AG10803 (cell line): ENCODE measurements at regions not wholly inside any gene's neighbourhood (a gene's known extent, or its start where the extent isn't known, plus 50 kb on each side); places are given as distances from the start of the nearest gene placed in this dataset.
"Not testable (repeated sequence)": the region's sequence is repeated elsewhere in the genome, so short reads cannot be mapped to it uniquely, and the experiment has no call there.

ENCODE experiments used
- DNase-seq: peaks from one replicate; pipeline ENCODE4 v3.0.0; 2010; ENCODE audit warnings: low read depth
- H3K4me3 ChIP-seq: 2 replicates; pipeline ENCODE4 v1.5.1; 2011; ENCODE audit warnings: mild to moderate bottlenecking, low read length, control low read depth
- TF ChIP-seq, protein P1 (sequence below): conservative IDR thresholded peaks from 2 replicates; pipeline ENCODE4 v1.5.1; 2011; ENCODE audit warnings: mild to moderate bottlenecking, low read length, control low read depth, inconsistent platforms

DNA sequence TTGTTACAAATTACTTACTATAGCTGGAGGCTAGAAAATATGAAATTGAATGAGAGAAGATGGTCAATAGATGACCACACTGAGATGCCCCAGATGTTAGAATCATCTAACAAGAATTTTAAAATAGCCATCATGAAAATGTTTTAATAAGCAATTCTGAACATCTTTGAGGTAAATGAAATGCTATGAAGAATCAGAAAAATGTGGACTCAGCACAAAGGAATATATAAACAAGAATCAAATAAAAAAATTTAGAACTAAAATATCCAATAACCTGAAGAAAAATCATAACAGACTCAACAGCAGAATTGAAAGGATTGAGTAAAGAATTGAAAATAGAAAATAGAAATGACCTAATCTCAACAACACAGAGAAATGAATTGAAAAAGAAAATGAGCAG is 248.5 kb downstream of the PRDM9 start:
- TF ChIP-seq, protein P1, sequence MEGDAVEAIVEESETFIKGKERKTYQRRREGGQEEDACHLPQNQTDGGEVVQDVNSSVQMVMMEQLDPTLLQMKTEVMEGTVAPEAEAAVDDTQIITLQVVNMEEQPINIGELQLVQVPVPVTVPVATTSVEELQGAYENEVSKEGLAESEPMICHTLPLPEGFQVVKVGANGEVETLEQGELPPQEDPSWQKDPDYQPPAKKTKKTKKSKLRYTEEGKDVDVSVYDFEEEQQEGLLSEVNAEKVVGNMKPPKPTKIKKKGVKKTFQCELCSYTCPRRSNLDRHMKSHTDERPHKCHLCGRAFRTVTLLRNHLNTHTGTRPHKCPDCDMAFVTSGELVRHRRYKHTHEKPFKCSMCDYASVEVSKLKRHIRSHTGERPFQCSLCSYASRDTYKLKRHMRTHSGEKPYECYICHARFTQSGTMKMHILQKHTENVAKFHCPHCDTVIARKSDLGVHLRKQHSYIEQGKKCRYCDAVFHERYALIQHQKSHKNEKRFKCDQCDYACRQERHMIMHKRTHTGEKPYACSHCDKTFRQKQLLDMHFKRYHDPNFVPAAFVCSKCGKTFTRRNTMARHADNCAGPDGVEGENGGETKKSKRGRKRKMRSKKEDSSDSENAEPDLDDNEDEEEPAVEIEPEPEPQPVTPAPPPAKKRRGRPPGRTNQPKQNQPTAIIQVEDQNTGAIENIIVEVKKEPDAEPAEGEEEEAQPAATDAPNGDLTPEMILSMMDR: no peak
- no peak for DNase-seq
- H3K4me3 ChIP-seq: no peak overlapping the region

DNA sequence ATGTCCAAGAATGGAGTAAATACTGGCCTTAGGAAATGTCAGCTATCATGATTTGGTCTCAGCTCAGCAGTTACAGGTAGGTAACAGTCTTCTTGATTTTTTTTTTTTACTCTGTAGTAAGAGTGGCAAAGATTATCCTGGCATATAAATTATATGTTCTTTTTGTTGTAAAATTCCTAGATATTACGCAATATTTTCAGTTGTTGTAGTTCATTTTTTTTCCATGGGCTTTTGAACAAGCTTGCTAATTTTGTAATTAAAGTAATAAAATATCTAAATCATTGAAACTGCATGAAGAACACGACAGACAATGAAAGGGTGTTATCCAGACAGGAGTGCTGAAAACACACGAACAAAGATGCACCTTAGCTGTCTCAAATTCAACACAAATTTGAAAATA is 249.4 kb downstream of the PRDM9 start:
- no peak for DNase-seq
- TF ChIP-seq, protein P1: no peak
- no peak overlapping the region for H3K4me3 ChIP-seq

DNA sequence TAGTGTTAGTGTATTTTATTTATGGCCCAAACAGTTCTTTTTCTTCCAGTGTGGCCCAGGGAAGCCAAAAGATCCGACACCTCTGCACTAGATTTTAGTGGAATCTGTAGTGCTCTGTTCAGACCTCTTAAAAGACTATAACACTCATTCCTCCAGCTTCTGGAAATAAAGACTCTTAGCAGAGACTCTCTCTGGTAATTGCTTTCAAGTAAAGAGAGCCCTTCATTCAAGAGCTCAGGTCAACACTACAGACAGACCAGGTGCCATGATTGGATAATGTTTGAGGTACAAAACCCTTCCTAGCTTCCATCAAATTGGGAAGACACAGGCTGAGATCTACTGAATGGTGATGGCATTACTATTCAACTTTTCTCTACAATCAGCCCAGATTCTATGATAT is 255.8 kb downstream of the PRDM9 start:
- no peak for DNase-seq
- TF ChIP-seq, protein P1: no peak
- H3K4me3 ChIP-seq: no peak overlapping the region

GRCh38 chr5:23776684-23777083 is 269.3 kb downstream of the PRDM9 start:
- no peak for DNase-seq
- H3K4me3 ChIP-seq: no peak overlapping the region
- TF ChIP-seq, protein P1: no peak

DNA sequence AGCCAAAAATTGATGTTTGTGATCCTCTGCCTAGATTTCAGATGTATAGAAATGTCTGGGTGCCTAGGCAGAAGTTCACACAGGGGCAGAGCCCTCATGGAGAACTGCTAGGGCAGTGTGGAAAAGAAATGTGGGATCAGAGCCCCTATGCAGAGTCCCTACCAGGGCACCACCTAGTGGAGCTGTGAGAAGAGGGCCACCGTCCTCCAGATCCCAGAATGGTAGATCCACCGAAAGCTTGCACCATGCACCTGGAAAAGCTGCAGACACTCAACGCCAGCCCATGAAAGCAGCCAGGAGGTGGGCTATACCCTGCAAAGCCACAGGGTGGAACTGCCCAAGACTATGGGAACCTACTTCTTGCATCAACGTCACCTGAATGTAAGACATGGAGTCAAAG is 292.9 kb downstream of the PRDM9 start:
- H3K4me3 ChIP-seq, DNase-seq: not testable (repeated sequence)

- DNase-seq: peak; percentile 18
- TF ChIP-seq, protein P1: peak; percentile 31
These were observed 313.5 kb downstream of the PRDM9 start for GRCh38 chr5:23820765-23821471.

DNA sequence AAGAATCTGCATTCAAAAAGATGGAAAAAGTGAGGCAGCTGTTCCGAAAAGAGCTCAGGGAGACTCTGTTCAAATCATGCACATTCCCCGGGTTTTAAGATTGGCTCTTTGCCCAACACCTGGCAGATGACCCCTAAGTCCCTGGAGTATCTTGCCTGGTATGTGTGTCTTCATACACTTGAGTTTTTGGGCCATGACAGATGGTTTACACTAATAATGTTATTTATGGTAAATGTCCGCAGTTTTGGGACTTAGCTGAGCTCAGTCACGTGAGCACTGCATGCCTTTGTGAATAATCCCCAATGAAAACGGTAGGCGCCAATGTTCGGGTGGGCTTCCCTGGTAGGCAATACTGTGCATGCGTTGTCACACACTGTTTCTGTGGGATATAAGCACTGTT is 316.1 kb downstream of the PRDM9 start:
- H3K4me3 ChIP-seq: no peak overlapping the region
- DNase-seq: no peak
- TF ChIP-seq, protein P1: no peak

More at GRCh38 chr5:23820765-23821471, 313.5 kb downstream of the PRDM9 start:
- H3K4me3 ChIP-seq: no peak overlapping the region
